ENCODE measurements at regions not wholly inside any gene's neighbourhood (a gene's known extent, or its start where the extent isn't known, plus 50 kb on each side); places are given as distances from the start of the nearest gene placed in this dataset.

GRCh38 chr16:54585998-54586340, 299.4 kb upstream of the IRX3 start:
- TF ChIP-seq, protein P1, sequence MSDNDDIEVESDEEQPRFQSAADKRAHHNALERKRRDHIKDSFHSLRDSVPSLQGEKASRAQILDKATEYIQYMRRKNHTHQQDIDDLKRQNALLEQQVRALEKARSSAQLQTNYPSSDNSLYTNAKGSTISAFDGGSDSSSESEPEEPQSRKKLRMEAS (IDR thresholded peaks at IDR 0.05): no peak
- TF ChIP-seq USF1 (IDR thresholded peaks at IDR 0.05) (no peak), TAF1 (IDR thresholded peaks at IDR 0.05; ENCODE audit: low read depth) (no peak), EGR1 (IDR thresholded peaks at IDR 0.05) (no peak), NFIC (IDR thresholded peaks at IDR 0.05) (no peak)
